Nephron progenitor cell (in vitro differentiated cells): ENCODE measurements at regions not wholly inside any gene's neighbourhood (a gene's known extent, or its start where the extent isn't known, plus 50 kb on each side); places are given as distances from the start of the nearest gene placed in this dataset.

Experiments used
- DNase-seq: peaks from one replicate; pipeline ENCODE4 v3.0.0; 2021
- H3K27ac Mint-ChIP-seq: 2 replicates; pipeline ENCODE4 v1.8.0; 2021; ENCODE audit warnings: mild to moderate bottlenecking, moderate library complexity, mixed read lengths
- H3K27me3 Mint-ChIP-seq: 2 replicates; pipeline ENCODE4 v1.8.0; 2021; ENCODE audit warnings: mild to moderate bottlenecking, low read depth, mixed read lengths; ENCODE audit not compliant: poor library complexity
- H3K36me3 Mint-ChIP-seq: 2 replicates; pipeline ENCODE4 v1.8.0; 2021; ENCODE audit warnings: low read depth, mixed read lengths
- H3K4me1 Mint-ChIP-seq: 2 replicates; pipeline ENCODE4 v1.8.0; 2021; ENCODE audit warnings: mixed read lengths
- H3K4me3 Mint-ChIP-seq: 2 replicates; pipeline ENCODE4 v1.8.0; 2021; ENCODE audit warnings: mild to moderate bottlenecking, moderate library complexity, mixed read lengths
- H3K9me3 Mint-ChIP-seq: 2 replicates; pipeline ENCODE4 v1.8.0; 2021; ENCODE audit warnings: mild to moderate bottlenecking, moderate library complexity, mixed read lengths
- CTCF ChIP-seq: fragments of 200-600 bp; sonication (generic); IDR thresholded peaks from 2 replicates; pipeline ENCODE4 v1.5.0; 2021; ENCODE audit warnings: antibody characterized with exemption

GRCh38 chr15:26374806-26375205, 398.1 kb downstream of the GABRB3 start:
- Mint-ChIP-seq H3K9me3 (peaks cover 24% of the 10 kb centered on the region), H3K4me1 (no peaks in the 10 kb centered on the region), H3K27ac (no peak overlapping the region), H3K4me3 (no peak overlapping the region), H3K27me3 (no peaks in the 10 kb centered on the region), H3K36me3 (no peaks in the 10 kb centered on the region)
- no peak for DNase-seq
- no peak for TF ChIP-seq CTCF

GRCh38 chr15:26372706-26373105, 400.2 kb downstream of the GABRB3 start:
- DNase-seq: no peak
- no peaks in the 10 kb centered on the region for H3K36me3 Mint-ChIP-seq
- no peak overlapping the region for H3K4me3 Mint-ChIP-seq
- no peaks in the 10 kb centered on the region for H3K4me1 Mint-ChIP-seq
- no peak for TF ChIP-seq CTCF
- H3K9me3 Mint-ChIP-seq: peaks cover 21% of the 10 kb centered on the region
- no peaks in the 10 kb centered on the region for H3K27me3 Mint-ChIP-seq
- H3K27ac Mint-ChIP-seq: no peak overlapping the region

GRCh38 chr15:26365077-26365476, 407.8 kb downstream of the GABRB3 start:
- no peak for DNase-seq
- Mint-ChIP-seq H3K36me3 (no peaks in the 10 kb centered on the region), H3K27me3 (peaks cover 3% of the 10 kb centered on the region), H3K27ac (no peak overlapping the region), H3K4me1 (no peaks in the 10 kb centered on the region), H3K4me3 (no peak overlapping the region), H3K9me3 (no peaks in the 10 kb centered on the region)
- no peak for TF ChIP-seq CTCF

- TF ChIP-seq CTCF: no peak
- Mint-ChIP-seq H3K4me1 (no peaks in the 10 kb centered on the region), H3K27ac (no peak overlapping the region), H3K9me3 (no peaks in the 10 kb centered on the region), H3K36me3 (no peaks in the 10 kb centered on the region), H3K4me3 (no peak overlapping the region), H3K27me3 (peaks cover 12% of the 10 kb centered on the region)
- no peak for DNase-seq
These were observed 413.0 kb downstream of the GABRB3 start for GRCh38 chr15:26359855-26360254.

GRCh38 chr15:26358708-26359107, 414.2 kb downstream of the GABRB3 start:
- no peak overlapping the region for H3K27ac Mint-ChIP-seq
- no peak overlapping the region for H3K4me3 Mint-ChIP-seq
- no peaks in the 10 kb centered on the region for H3K36me3 Mint-ChIP-seq
- no peak for DNase-seq
- H3K27me3 Mint-ChIP-seq: peaks cover 12% of the 10 kb centered on the region
- H3K4me1 Mint-ChIP-seq: no peaks in the 10 kb centered on the region
- H3K9me3 Mint-ChIP-seq: no peaks in the 10 kb centered on the region
- no peak for TF ChIP-seq CTCF

GRCh38 chr15:26357653-26358052, 415.2 kb downstream of the GABRB3 start:
- H3K36me3 Mint-ChIP-seq: no peaks in the 10 kb centered on the region
- H3K4me3 Mint-ChIP-seq: no peak overlapping the region
- H3K27me3 Mint-ChIP-seq: peaks cover 15% of the 10 kb centered on the region
- no peaks in the 10 kb centered on the region for H3K9me3 Mint-ChIP-seq
- DNase-seq: no peak
- TF ChIP-seq CTCF: no peak
- H3K4me1 Mint-ChIP-seq: no peaks in the 10 kb centered on the region
- H3K27ac Mint-ChIP-seq: no peak overlapping the region
